Spleen (tissue), 11 donors: ENCODE measurements at regions not wholly inside any gene's neighbourhood (a gene's known extent, or its start where the extent isn't known, plus 50 kb on each side); places are given as distances from the start of the nearest gene placed in this dataset.

ENCODE experiments used
- DNase-seq: peaks from one replicate; pipeline ENCODE4 v3.0.0-alpha.2; 2020
- H3K27ac ChIP-seq, 8 donors: fragments of 200-600 bp; sonication (generic) in 7 of 8; 1 replicate in 4 of 8; 2 replicates in 4 of 8; pipeline versions ENCODE4 v1.5.0 to v1.8.0; 2016 to 2021; ENCODE audit warnings: inconsistent platforms in 4 of 8, mild to moderate bottlenecking in 4 of 8, moderate library complexity in 1 of 8
- H3K27me3 ChIP-seq, 7 donors: fragments of 200-600 bp; sonication (generic) in 6 of 7; replicated peaks in 1 of 7; 1 replicate in 4 of 7; 2 replicates in 3 of 7; pipeline versions ENCODE4 v1.5.0 to v1.8.0; 2016 to 2021; ENCODE audit warnings: inconsistent platforms in 3 of 7, mild to moderate bottlenecking in 1 of 7
- H3K36me3 ChIP-seq, 6 donors: fragments of 200-600 bp; sonication (generic) in 5 of 6; 1 replicate in 4 of 6; 2 replicates in 2 of 6; pipeline versions ENCODE4 v1.5.0 to v1.8.0; 2016 to 2021; ENCODE audit warnings: inconsistent platforms in 2 of 6
- H3K4me1 ChIP-seq, 6 donors: fragments of 200-600 bp; sonication (generic) in 5 of 6; 1 replicate in 3 of 6; 2 replicates in 3 of 6; pipeline versions ENCODE4 v1.5.0 to v1.8.0; 2016 to 2021; ENCODE audit warnings: inconsistent platforms in 3 of 6
- H3K4me3 ChIP-seq, 8 donors: fragments of 200-600 bp; sonication (generic) in 7 of 8; 1 replicate in 4 of 8; 2 replicates in 4 of 8; pipeline versions ENCODE4 v1.5.0 to v1.8.0; 2016 to 2021; ENCODE audit warnings: inconsistent platforms in 4 of 8, mild to moderate bottlenecking in 4 of 8, moderate library complexity in 2 of 8
- H3K9me3 ChIP-seq, 8 donors: fragments of 200-600 bp; sonication (generic) in 7 of 8; 1 replicate in 4 of 8; 2 replicates in 4 of 8; pipeline versions ENCODE4 v1.5.0 to v1.8.0; 2016 to 2021; ENCODE audit warnings: inconsistent platforms in 4 of 8
- CTCF ChIP-seq, 11 experiments: fragments of 200-600 bp in 7 of 11; fragments of 450-650 bp in 4 of 11; sonication (generic) in 4 of 11; IDR thresholded peaks in 8 of 11; conservative IDR thresholded peaks in 3 of 11; 1 replicate in 7 of 11; 2 replicates in 4 of 11; pipeline versions ENCODE4 v1.4.0 to v1.8.0; 2016 to 2021; ENCODE audit warnings: antibody characterized with exemption in 11 of 11, inconsistent platforms in 4 of 11, mild to moderate bottlenecking in 1 of 11
- POLR2A ChIP-seq, 3 donors: fragments of 450-650 bp; IDR thresholded peaks; one replicate each; pipeline ENCODE4 v1.5.1; 2017; ENCODE audit warnings: antibody characterized with exemption in 3 of 3, mild to moderate bottlenecking in 1 of 3
- POLR2AphosphoS5 ChIP-seq, 3 donors: sonication (generic); formaldehyde crosslinking; IDR thresholded peaks; one replicate each; pipeline ENCODE4 v1.5.1; 2017; ENCODE audit warnings: antibody characterized with exemption in 3 of 3
- WGBS, 5 donors: extraction: QIAGEN DNeasy Blood & Tissue Kit in 3 of 5; methylation state at CpG; one replicate each; pipeline versions ENCODE4 v1.1.5 to v1.1.7; 2013 to 2018; 5-methylcytosine and 5-hydroxymethylcytosine counted together
- intact Hi-C: fragments of 100-400 bp; cut with DNase I; formaldehyde crosslinking; loops from one replicate; pipeline ENCODE4 v1.15.0; 2023; ENCODE audit warnings: low total_unique reads
- donor health status: healthy with polysubstance abuse.
- donor health status: DM: no; HTN: no; CAD: no; lungs with moderate emphysema.
- donor health status: DM: no; HTN: no; CAD: no.
- donor health status: Bipolar disorder and iron deficiency.
- donor health status: healthy.
- donor health status: DM: no; HTN: no; CAD: no.
- donor health status: DM: yes; HTN: yes; CAD: no.

GRCh38 chr2:234409590-234409989, 87.3 kb downstream of the ARL4C start:
- no peak for DNase-seq
- Histone ChIP-seq H3K36me3 (no peaks in the 10 kb centered on the region), H3K4me3 (no peak overlapping the region), H3K27ac (no peak overlapping the region), H3K9me3 (no peaks in the 10 kb centered on the region), H3K4me1 (peaks cover 6 to 29% (median 16%) of the 10 kb centered on the region in 6 donors), H3K27me3 (no peaks in the 10 kb centered on the region)
- intact Hi-C loops = no loop called here
- no peak for TF ChIP-seq CTCF (IDR thresholded peaks at IDR 0.05 in 8 of 11, conservative IDR thresholded peaks at IDR 0.05 in 3 of 11)
- TF ChIP-seq POLR2A (IDR thresholded peaks at IDR 0.05) = no peak
- no peak for TF ChIP-seq POLR2AphosphoS5 (IDR thresholded peaks at IDR 0.05)
- WGBS, 5 donors = 94 to 96% (median 95%) methylated on average over 8 of the region's 8 CpGs

GRCh38 chr2:234406085-234406484, 90.8 kb downstream of the ARL4C start:
- Histone ChIP-seq H3K9me3 (no peaks in the 10 kb centered on the region), H3K27ac (no peak overlapping the region), H3K36me3 (no peaks in the 10 kb centered on the region), H3K27me3 (no peaks in the 10 kb centered on the region), H3K4me3 (no peak overlapping the region), H3K4me1 (peaks cover 6 to 16% (median 9%) of the 10 kb centered on the region in 6 donors)
- intact Hi-C loops = no loop called here
- no peak for DNase-seq
- WGBS, 5 donors = 92 to 97% (median 94%) methylated on average over 9 of the region's 9 CpGs
- TF ChIP-seq POLR2AphosphoS5 (IDR thresholded peaks at IDR 0.05) (no peak), POLR2A (IDR thresholded peaks at IDR 0.05) (no peak), CTCF (IDR thresholded peaks at IDR 0.05 in 8 of 11, conservative IDR thresholded peaks at IDR 0.05 in 3 of 11) (no peak)

GRCh38 chr2:234405462-234405861, 91.4 kb downstream of the ARL4C start:
- no peaks in the 10 kb centered on the region for H3K9me3 ChIP-seq
- WGBS, 5 donors = 58 to 74% (median 70%) methylated on average over 2 of the region's 2 CpGs
- no peaks in the 10 kb centered on the region for H3K27me3 ChIP-seq
- peaks cover 6 to 16% (median 9%) of the 10 kb centered on the region in 6 donors for H3K4me1 ChIP-seq
- no peak overlapping the region for H3K4me3 ChIP-seq
- no peaks in the 10 kb centered on the region for H3K36me3 ChIP-seq
- TF ChIP-seq CTCF (IDR thresholded peaks at IDR 0.05 in 8 of 11, conservative IDR thresholded peaks at IDR 0.05 in 3 of 11) (no peak), POLR2A (IDR thresholded peaks at IDR 0.05) (no peak), POLR2AphosphoS5 (IDR thresholded peaks at IDR 0.05) (no peak)
- intact Hi-C loops = no loop called here
- no peak for DNase-seq
- peak overlapping the region in 1 of 8 donors; percentile 23 for H3K27ac ChIP-seq

- H3K4me1 ChIP-seq = peaks cover 6 to 16% (median 9%) of the 10 kb centered on the region in 6 donors
- intact Hi-C loops = no loop called here
- no peaks in the 10 kb centered on the region for H3K36me3 ChIP-seq
- TF ChIP-seq CTCF (IDR thresholded peaks at IDR 0.05 in 8 of 11, conservative IDR thresholded peaks at IDR 0.05 in 3 of 11) (no peak), POLR2AphosphoS5 (IDR thresholded peaks at IDR 0.05) (no peak), POLR2A (IDR thresholded peaks at IDR 0.05) (no peak)
- peak overlapping the region in 1 of 8 donors; percentile 23 for H3K27ac ChIP-seq
- no peak for DNase-seq
- no peaks in the 10 kb centered on the region for H3K27me3 ChIP-seq
- WGBS, 5 donors = 47 to 60% (median 54%) methylated on average over 8 of the region's 8 CpGs
- H3K9me3 ChIP-seq = no peaks in the 10 kb centered on the region
- no peak overlapping the region for H3K4me3 ChIP-seq
Measured at GRCh38 chr2:234404957-234405356, 91.9 kb downstream of the ARL4C start.
